DOHH2 (cell line): ENCODE measurements at regions not wholly inside any gene's neighbourhood (a gene's known extent, or its start where the extent isn't known, plus 50 kb on each side); places are given as distances from the start of the nearest gene placed in this dataset.

Source experiments
- EZH2phosphoT487 ChIP-seq: fragments of 200-600 bp; sonication (generic); IDR thresholded peaks from 2 replicates; pipeline ENCODE4 v1.6.1; 2017; ENCODE audit warnings: borderline replicate concordance, mild to moderate bottlenecking, antibody characterized with exemption, low read length, moderate library complexity, mixed read lengths
- TF ChIP-seq, protein P1 (sequence below): fragments of 200-600 bp; sonication (generic); IDR thresholded peaks from one replicate; pipeline ENCODE4 v1.5.1; 2014; ENCODE audit warnings: antibody characterized with exemption, mild to moderate bottlenecking, low read depth, low read length; ENCODE audit not compliant: poor library complexity, severe bottlenecking

GRCh38 chr9:1140057-1140456, 89.9 kb downstream of the DMRT2 start:
- TF ChIP-seq, protein P1, sequence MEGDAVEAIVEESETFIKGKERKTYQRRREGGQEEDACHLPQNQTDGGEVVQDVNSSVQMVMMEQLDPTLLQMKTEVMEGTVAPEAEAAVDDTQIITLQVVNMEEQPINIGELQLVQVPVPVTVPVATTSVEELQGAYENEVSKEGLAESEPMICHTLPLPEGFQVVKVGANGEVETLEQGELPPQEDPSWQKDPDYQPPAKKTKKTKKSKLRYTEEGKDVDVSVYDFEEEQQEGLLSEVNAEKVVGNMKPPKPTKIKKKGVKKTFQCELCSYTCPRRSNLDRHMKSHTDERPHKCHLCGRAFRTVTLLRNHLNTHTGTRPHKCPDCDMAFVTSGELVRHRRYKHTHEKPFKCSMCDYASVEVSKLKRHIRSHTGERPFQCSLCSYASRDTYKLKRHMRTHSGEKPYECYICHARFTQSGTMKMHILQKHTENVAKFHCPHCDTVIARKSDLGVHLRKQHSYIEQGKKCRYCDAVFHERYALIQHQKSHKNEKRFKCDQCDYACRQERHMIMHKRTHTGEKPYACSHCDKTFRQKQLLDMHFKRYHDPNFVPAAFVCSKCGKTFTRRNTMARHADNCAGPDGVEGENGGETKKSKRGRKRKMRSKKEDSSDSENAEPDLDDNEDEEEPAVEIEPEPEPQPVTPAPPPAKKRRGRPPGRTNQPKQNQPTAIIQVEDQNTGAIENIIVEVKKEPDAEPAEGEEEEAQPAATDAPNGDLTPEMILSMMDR: no peak
- TF ChIP-seq EZH2phosphoT487: no peak
